G401 (cell line): ENCODE measurements at regions not wholly inside any gene's neighbourhood (a gene's known extent, or its start where the extent isn't known, plus 50 kb on each side); places are given as distances from the start of the nearest gene placed in this dataset.
A peak's percentile ranks its signal among the peaks of the same experiment; 100 is the strongest.
"Not testable (repeated sequence)": the region's sequence is repeated elsewhere in the genome, so short reads cannot be mapped to it uniquely, and the experiment has no call there.

Experiments
- DNase-seq: peaks from one replicate; pipeline ENCODE4 v3.0.0-alpha.2; 2015; ENCODE audit warnings: low spot score
- in situ Hi-C: cut with HindIII; loops from 2 replicates; pipeline ENCODE4 v1.10.0; 2016; ENCODE audit warnings: low sequenced_read_pairs, mixed read lengths

DNA sequence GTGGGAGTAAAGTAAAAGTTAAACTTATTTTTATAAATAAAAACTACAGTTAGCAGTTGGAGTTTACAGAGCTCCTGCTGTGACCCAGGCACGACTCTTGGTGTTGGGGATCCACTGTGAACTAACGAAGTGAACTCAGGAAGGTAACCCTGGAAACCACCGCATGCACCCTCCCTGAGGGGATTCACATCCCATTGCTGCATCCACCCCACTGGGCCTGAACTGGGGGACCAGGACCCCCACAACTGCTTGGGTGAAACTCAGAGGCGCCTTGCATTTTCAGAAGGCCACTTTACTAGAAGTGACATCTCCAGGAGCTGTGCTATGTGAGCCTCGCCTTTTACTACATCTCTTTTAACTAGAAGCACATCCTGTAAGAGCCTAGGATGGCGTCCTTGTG is 166.4 kb downstream of the TEX29 start:
- in situ Hi-C loops, result no loop called here
- DNase-seq, result no peak

DNA sequence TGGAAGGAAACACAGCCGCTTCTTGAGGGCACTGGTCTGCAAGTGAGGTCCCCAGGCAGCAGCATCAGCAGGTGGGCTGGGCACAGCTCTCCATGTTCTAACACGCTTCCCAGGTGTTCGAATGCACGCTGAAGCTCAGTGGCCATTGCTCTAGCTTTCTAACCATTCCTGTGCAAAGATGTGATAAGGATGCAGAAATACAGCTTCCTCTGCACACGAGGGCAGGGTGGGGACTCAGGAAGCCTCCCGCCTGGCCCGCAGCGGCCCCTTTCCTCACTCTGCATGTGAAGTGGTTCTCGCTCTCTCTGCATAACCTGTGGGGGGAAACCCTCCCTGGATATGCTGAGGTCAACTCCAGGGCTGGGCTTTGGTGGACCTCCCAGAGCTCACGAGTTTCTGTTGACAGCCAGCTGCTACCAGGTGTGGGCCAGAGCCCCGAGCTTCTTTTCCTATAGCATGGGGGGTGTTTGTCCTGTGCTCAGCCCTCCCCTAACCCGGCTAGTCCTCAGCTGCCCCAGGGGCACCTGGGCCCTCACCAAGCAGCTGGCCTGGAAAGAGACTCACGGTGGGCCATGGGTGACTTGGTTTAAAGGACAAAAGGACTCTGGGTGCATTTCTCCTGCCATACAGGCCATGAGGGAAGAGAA is 168.2 kb downstream of the TEX29 start:
- no peak for DNase-seq
- in situ Hi-C loops, result no loop called here

DNA sequence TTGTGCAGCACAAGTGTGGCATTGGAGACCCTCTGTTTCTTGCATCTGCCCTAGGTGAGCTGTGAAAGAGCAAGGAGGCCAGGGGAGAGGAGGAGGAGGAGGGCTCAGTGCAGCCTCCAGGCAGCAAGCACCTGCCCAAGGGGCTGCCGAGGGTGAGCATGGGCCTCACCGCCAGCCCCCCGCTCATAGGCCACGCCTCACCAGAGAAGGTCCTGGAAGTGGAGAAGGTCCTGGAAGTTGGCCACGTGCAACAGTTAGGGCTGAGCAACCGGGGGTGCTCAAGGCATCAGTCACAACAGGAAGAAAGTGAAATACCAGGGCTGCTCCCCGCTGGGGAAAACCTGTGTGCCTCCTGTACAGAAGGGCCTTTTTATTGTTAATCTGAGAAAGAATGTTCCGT is 168.9 kb downstream of the TEX29 start:
- DNase-seq, result no peak
- in situ Hi-C loops, result no loop called here

DNA sequence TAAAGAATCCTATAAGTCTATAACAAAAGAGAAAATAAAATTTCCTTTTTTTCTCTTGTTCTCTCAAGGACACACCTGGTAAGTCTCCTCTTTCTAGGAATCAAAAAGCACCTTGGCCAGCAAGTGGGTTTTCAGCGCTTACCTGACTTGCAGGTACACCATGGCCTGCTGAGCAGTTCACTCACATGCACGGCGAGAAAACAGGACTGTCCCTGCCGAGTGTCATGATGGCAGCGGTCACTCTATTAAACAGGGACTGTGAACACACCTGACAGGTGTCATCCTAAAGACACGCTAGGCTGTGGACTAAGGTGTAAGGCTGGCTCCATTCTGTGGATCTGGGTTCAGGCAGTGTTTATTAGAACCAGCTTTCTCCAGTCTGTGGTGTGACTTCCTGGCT is 170.2 kb downstream of the TEX29 start:
- in situ Hi-C loops, result no loop called here
- DNase-seq, result no peak

DNA sequence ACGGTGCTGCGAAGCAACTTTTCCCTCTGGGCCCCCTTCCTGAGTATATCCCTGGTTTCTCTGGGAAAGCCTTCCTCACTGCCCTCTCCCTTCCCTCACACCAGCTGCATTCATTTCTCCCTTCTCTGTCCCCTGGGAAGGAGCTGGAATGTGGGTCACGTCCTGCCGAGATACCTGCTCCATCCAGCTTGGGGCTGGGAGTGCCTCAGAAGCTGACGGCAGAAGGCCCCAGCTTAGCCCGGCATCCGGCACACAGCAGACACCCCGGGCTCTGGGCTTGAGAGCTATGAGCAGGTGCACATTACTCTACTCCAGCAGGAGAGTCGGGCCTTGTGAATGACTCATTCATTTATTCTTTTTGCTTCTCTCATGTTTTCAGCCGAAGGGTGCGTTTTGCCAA is 170.6 kb downstream of the TEX29 start:
- no peak for DNase-seq
- in situ Hi-C loops, result no loop called here

DNA sequence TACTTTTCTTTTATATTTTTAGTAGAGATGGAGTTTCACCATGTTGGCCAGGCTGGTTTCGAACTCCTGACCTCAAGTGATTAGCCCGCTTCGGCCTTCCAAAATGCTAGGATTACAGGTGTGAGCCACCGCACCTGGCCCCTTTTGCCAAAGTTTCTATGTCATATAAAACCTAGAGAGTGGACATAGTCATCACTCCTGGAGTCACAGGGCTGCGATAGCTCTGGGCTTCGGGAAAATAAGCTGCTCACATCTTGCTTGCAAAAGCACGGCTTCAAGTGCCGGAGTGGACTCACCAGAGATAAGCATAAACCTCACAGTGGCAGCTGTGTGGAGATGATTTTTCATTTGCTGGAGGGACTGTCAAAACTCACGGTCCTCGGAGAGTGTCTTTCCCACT is 171.2 kb downstream of the TEX29 start:
- in situ Hi-C loops, result no loop called here
- DNase-seq, result no peak

DNA sequence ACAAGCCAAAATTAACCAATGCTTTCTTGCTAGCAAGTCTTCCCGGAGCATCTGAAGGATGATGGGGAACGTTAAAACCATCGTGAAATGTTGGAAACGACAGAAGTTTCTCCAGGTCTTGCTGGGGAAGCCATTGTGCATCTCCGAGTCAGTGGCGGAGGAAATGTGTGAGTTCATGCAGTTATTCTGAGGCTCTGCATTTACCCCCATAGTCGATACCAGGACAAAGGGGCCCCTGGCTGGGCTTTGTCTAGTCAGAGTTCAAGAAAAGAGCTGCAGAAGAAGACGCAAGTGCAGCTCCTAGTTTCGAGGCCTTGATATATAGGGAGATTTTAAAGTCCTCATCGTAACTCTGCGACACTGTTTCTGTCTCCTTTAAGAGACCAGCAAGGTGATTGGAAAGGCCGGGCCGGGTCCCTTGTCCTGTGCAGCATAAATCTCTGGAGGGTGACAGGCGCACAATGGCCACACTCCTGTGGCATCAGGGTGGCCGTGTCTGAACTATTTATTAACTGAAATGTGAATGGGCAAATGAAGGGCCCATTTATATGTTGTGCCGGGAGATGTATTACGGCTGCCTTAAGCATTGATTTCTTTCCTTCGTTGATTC is 172.0 kb downstream of the TEX29 start:
- in situ Hi-C loops, result no loop called here
- DNase-seq, result no peak

DNA sequence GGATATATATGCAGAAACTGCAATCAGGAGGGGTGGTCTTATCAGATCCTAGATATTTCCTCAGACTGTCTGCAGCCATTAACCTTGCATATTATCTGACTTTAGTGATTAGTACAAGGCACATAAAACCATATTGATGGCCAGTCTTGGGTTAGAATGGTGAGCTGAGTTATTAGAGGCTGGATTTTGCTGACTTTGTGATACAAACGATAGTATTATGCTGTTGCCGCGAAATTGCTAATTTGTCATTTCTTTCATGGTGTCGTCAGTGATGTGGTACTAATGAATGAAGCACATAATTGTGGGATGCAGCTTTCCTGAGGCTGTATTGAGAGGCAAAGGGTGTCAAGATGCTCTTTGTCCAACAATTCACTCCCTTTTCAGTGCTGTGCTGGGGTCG is 172.5 kb downstream of the TEX29 start:
- no peak for DNase-seq
- in situ Hi-C loops, result no loop called here

DNA sequence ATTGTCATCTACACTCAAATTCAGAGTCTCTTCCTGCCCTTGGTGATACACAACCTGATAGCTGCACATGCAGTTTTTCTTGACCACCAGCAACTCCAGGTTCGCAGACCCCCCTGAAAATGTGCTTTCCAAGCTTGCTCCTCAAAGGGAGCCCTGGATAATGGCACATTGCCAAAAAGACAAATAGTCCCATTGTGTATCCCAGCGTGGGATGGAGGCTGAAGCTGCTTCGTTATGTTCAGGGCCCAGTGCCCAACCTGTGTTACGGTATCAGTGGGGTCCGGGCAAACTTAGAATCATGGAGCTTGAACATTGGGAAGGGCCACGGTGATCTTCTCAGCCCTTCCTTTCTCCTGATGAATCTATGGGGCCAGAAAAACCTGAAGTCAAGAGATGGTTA is 173.0 kb downstream of the TEX29 start:
- DNase-seq, result no peak
- in situ Hi-C loops, result no loop called here

DNA sequence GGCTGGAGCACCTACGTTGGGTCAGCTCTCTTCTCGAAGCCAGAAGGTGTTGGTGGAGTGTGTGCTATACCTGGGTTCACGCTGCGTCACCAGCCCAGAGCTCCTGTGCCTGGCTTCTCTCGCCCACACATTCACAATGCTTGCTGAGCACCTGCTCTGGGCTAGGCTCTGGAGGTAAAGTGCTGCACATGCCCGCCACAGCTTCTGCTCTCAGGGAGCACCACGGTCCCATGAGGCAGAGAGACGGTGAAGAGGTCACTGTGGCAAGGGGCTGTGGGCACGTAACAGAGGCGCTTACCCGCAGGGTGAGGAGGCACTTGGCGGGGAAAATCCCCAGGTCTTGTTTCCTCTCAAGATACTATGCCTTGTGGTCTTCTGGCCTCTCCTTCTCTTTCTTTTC is 174.2 kb downstream of the TEX29 start:
- in situ Hi-C loops, result no loop called here
- no peak for DNase-seq

DNA sequence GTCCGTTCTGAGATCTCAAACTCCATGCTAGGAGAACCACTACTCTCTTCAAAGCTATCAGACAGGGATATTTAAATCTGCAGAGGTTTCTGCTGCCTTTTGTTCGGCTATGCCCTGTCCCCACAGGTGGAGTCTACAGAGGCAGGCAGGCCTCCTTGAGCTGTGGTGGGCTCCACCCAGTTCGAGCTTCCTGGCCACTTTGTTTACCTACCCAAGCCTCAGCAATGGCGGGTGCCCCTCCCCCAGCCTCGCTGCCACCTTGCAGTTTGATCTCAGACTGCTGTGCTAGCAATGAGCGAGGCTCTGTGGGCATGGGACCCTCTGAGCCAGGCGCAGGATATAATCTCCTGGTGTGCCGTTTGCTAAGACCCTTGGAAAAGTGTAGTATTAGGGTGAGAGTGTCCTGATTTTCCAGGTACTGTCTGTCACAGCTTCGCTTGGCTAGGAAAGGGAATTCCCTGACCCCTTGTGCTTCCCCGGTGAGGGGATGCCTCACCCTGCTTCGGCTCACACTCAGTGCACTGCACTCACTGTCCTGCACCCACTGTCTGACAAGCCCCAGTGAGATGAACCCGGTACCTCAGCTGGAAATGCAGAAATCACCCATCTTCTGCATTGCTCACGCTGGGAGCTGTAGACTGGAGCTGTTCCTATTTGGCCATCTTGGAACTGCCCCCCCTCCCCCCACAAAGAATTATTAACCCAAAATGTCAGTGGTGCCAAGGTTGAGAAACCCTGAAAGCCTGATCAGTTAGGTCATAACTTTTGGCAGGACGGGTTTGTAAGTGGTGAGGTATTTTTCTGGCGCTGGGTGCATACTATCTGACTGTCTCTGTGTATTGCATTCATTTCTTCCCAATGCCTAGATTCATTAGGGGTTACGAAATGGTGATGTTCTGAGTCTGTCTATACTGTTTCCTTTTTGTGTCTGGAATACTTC is 181.4 kb downstream of the TEX29 start:
- in situ Hi-C loops, DNase-seq: not testable (repeated sequence)

DNA sequence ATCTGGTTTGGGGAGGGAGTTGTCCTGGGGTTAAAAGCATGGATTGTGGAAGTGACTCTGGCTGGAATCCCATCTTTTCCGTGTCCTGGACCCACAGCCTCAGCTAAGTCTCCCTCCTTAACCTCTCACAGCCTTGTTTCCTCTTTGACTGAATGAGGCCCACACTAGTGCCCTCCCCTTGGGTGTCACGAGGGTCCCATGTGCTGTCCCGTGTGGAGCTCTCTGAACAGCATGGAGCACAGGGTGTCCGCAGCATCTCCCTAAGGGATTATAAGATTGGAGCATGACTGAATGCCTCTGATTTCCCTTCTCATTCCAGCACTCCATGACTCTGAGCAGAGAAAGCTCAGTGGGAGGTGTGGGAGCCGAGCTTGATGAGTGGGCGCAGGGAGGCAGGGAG is 182.5 kb downstream of the TEX29 start:
- DNase-seq, result no peak
- in situ Hi-C loops, result no loop called here

DNA sequence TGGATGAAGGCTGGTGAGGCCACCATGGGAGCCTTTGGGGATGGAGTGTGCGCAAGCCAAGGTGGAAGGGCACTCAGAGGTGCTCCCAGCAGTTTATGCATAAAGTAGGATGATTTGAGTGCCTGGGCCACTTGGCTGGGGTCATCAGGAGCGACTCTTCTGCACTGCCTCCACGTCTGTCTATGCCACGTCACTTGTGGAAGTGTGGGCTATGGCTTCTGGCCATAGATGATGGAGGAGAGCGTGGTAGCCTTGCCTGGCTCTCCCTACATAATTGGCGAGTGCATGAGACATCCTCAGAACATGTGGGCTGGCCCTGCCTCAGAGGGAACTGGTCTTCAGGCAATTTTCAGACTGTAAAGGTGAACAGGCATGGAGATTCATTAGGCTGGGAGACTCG is 182.9 kb downstream of the TEX29 start:
- DNase-seq, result no peak
- in situ Hi-C loops, result no loop called here

DNA sequence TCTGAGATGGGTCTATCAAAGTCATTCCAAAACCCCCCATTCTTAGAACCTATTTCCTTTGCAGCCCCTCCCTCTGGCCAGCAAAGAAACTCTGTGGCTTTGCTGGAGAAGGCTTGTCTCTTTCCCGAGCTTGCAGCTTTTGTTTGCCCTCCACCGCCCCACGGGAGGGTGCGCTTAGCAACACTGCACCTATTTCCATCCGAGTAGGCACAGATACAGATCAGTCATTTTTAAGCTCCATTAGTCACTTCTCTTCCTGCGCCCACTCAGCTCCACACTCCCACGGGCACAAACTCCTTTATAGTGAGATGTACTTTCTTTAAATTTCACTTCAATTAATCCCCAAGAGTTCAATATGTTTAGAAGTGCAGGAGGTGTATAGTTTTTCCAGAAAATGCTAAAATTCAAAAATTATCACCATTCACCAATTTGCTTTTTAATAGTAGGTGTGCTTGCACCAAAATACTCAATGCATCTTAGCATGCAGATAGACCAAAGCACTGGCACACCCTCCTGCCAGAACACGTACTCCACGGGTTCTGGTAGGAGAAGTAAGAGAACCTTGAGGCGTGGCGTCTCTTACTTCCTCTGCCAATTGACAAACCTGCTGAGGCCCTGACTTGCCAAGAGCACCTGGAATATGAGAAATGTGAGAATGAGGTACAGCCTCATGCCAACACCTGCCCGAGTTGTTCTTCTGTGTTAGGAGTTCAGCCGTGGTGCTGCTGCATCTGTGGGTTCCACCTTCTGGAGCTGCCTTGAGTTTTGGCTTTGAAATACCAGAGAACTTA is 183.7 kb downstream of the TEX29 start:
- DNase-seq, result no peak
- in situ Hi-C loops, result no loop called here

DNA sequence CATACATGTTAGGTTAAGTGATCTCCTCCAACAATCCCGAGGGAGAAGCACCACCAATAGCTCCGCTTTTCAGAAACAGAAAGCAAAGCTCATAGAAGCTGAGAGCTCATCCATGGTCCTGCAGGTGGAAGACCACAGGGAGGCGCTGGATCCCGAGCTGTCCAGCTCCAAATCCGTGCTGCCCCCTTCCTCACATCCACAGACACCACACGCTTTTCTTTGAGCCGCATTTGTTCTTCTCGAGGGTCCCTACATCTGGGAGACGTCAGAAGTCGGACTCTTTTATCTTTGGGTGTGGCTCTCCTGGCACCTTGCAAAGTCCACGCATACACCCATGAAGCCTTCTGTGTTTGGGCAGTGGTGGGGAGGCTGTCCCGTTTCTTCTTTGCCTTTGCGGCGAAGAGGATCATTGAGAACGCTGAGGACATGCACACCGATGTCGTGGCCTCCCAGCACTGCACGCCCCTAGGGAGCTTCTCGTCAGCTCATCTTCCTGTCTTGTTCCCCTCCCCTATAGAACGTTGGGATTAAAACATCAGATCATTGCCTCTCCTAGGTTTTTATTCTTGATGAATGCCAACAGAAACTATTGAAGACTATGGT is 184.8 kb downstream of the TEX29 start:
- peak; percentile 9 for DNase-seq
- in situ Hi-C loops, result no loop called here

DNA sequence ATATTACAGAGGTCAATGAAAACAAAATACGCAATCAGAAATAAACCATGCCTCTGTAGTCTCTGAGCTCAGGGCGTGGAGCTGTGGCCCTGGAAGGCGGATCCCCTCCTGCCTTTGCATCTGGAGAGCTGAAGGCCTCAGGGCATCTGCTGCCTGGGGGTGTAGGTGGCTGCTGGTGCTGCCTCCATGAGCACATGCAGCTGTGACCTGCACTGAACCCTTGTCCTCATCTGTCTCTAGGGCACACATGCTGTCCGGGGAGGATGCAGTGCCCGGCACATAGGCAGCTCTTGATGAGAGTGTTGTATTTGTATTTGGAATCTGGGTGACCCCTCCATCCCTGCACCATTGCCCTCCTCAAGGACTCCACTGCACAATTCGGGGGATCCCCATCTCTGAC is 185.7 kb downstream of the TEX29 start:
- in situ Hi-C loops, result no loop called here
- no peak for DNase-seq

DNA sequence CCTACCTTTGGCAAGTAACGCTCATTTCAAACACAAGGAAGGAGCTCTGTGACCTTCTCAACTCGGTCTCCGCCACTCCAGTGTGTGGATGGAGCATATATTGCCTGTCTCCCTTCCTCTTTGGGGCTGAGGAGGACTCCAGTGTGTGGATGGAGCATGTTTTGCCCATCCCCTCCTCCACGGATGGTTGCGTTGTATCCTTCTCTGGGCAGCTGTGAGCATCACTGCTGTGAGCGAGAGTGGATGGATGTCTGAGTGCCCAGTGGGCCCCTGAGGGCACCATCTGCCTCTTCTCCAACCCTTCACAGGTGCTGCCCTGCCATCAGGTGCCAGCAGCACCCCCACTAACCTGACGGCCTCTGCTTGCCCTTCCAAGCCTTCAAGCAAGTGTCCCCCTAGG is 186.2 kb downstream of the TEX29 start:
- no peak for DNase-seq
- in situ Hi-C loops, result no loop called here

DNA sequence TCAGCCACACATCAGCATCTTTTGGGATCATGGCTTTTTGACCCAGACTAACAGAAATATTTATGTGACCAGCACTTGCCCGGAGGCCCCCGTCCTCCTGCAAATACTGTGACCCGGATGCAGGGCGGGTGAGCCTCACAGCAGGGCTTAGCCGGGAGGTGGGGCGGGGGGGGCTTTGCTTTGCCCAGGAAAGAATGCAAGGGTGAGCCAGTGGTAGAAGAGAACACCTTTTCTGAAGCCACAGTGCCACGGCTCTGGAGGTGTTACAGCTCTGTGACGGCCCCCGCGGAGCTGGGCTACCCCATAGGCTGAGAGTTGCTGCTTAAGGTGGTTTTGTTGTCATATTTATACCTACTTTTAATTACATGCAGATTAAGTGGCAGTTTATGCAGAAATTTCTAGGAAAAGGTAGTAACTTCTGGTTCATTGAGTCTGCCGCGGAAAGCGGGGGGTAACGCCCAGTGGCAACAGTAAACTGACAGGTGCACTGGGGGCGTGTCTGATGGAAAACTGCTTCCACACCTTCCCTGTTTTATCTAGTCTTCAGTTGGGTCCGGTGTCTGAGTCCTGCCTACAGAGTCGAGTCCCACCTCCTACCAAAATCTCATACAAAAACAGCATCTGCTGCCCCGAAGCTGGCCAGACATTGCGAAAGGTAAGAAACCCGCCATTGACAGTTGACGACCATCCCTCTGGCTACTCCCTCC is 187.9 kb downstream of the TEX29 start:
- in situ Hi-C loops, result no loop called here
- DNase-seq, result no peak
